Lung (tissue), 11 donors: ENCODE measurements at regions not wholly inside any gene's neighbourhood (a gene's known extent, or its start where the extent isn't known, plus 50 kb on each side); places are given as distances from the start of the nearest gene placed in this dataset.
A peak's percentile ranks its signal among the peaks of the same experiment; 100 is the strongest.

Experiments used
- ATAC-seq: fragments of 200-7000 bp; cut with Tn5 transposase; one replicate; pipeline ENCODE4 v1.9.1; 2020; ENCODE audit warnings: moderate number of reproducible peaks; ENCODE audit not compliant: insufficient read depth, low FRiP score
- DNase-seq, 3 donors: peaks; one replicate each; pipeline ENCODE4 v3.0.0-alpha.2; 2013 to 2017
- H3K27ac ChIP-seq, 2 donors: one replicate each; pipeline ENCODE4 v1.5.1; 2013; ENCODE audit warnings: mild to moderate bottlenecking in 2 of 2, moderate library complexity in 2 of 2, control low read depth in 1 of 2, inconsistent platforms in 1 of 2, low read depth in 1 of 2, low read length in 1 of 2
- H3K27me3 ChIP-seq, 3 donors: one replicate each; pipeline ENCODE4 v1.5.1; 2013; ENCODE audit warnings: low read length in 2 of 3; ENCODE audit not compliant: control insufficient read depth in 3 of 3, insufficient read depth in 3 of 3
- H3K36me3 ChIP-seq, 4 donors: one replicate each; pipeline ENCODE4 v1.5.1; 2013; ENCODE audit warnings: low read length in 4 of 4, mild to moderate bottlenecking in 1 of 4, moderate library complexity in 1 of 4; ENCODE audit not compliant: control insufficient read depth in 4 of 4, insufficient read depth in 4 of 4
- H3K4me1 ChIP-seq, 5 donors: one replicate each; pipeline ENCODE4 v1.5.1; 2013; ENCODE audit warnings: low read length in 5 of 5, mild to moderate bottlenecking in 2 of 5, moderate library complexity in 1 of 5; ENCODE audit not compliant: control insufficient read depth in 5 of 5, insufficient read depth in 5 of 5
- H3K4me3 ChIP-seq: one replicate; pipeline ENCODE4 v1.5.1; 2013; ENCODE audit warnings: mild to moderate bottlenecking, control low read depth, moderate library complexity
- H3K9ac ChIP-seq, 2 donors: one replicate each; pipeline ENCODE4 v1.5.1; 2013; ENCODE audit warnings: low read length in 2 of 2, control low read depth in 1 of 2; ENCODE audit not compliant: insufficient read depth in 1 of 2
- H3K9me3 ChIP-seq, 4 donors: one replicate each; pipeline ENCODE4 v1.5.1; 2013; ENCODE audit warnings: low read length in 3 of 4, mild to moderate bottlenecking in 1 of 4, moderate library complexity in 1 of 4; ENCODE audit not compliant: control insufficient read depth in 4 of 4, insufficient read depth in 3 of 4
- CTCF ChIP-seq: IDR thresholded peaks from 2 replicates; pipeline ENCODE4 v1.5.1; 2012; ENCODE audit warnings: mild to moderate bottlenecking; ENCODE audit errors: control extremely low read depth, extremely low read depth
- WGBS, 2 donors: extraction: QIAGEN DNeasy Blood & Tissue Kit; methylation state at CpG; one replicate each; pipeline ENCODE4 v1.1.7; 2013; 5-methylcytosine and 5-hydroxymethylcytosine counted together
- donor health status: control.
- donor health status: control.
- donor health status: Bipolar disorder and iron deficiency.
- donor health status: healthy.
- donor health status: DM: yes; HTN: yes; CAD: no.

- H3K4me1 ChIP-seq: peaks cover 0 to 1% (median 0%) of the 10 kb centered on the region in 5 donors
- no peak overlapping the region for H3K27ac ChIP-seq
- ATAC-seq: peak; percentile 34
- no peaks in the 10 kb centered on the region for H3K36me3 ChIP-seq
- H3K9me3 ChIP-seq: peaks cover 0 to 2% (median 0%) of the 10 kb centered on the region in 4 donors
- no peak overlapping the region for H3K4me3 ChIP-seq
- no peak overlapping the region for H3K9ac ChIP-seq
- WGBS, 2 donors: 28 to 33% methylated on average over 3 of the region's 3 CpGs
- no peaks in the 10 kb centered on the region for H3K27me3 ChIP-seq
- TF ChIP-seq CTCF: no peak
- peak; percentile 63 to 81 (median 78) for DNase-seq
Measured at GRCh38 chr1:91148641-91149069, 126.8 kb upstream of the ZNF644 start.

GRCh38 chr1:91141858-91142257 is 120.0 kb upstream of the ZNF644 start:
- Histone ChIP-seq H3K4me3 (no peak overlapping the region), H3K9ac (no peak overlapping the region), H3K27me3 (no peaks in the 10 kb centered on the region), H3K9me3 (peaks cover 0 to 2% (median 0%) of the 10 kb centered on the region in 4 donors), H3K27ac (no peak overlapping the region), H3K4me1 (no peaks in the 10 kb centered on the region), H3K36me3 (no peaks in the 10 kb centered on the region)
- ATAC-seq: no peak
- 62 to 64% methylated on average over 3 of the region's 3 CpGs for WGBS, 2 donors
- no peak for TF ChIP-seq CTCF
- DNase-seq: no peak

GRCh38 chr1:91138959-91139358 is 117.1 kb upstream of the ZNF644 start:
- no peak overlapping the region for H3K4me3 ChIP-seq
- DNase-seq (no peak), ATAC-seq (no peak)
- no peaks in the 10 kb centered on the region for H3K9me3 ChIP-seq
- no peaks in the 10 kb centered on the region for H3K4me1 ChIP-seq
- no peak overlapping the region for H3K9ac ChIP-seq
- no peak overlapping the region for H3K27ac ChIP-seq
- H3K27me3 ChIP-seq: no peaks in the 10 kb centered on the region
- no peaks in the 10 kb centered on the region for H3K36me3 ChIP-seq
- no peak for TF ChIP-seq CTCF
- WGBS, 2 donors: 46 to 52% methylated on average over 3 of the region's 3 CpGs

GRCh38 chr1:91137173-91137852 is 115.5 kb upstream of the ZNF644 start:
- no peak for TF ChIP-seq CTCF
- no peak overlapping the region for H3K4me3 ChIP-seq
- ATAC-seq (no peak), DNase-seq (no peak)
- H3K4me1 ChIP-seq: no peaks in the 10 kb centered on the region
- 90 to 100% methylated on average over 1 of the region's 1 CpG for WGBS, 2 donors
- no peaks in the 10 kb centered on the region for H3K27me3 ChIP-seq
- H3K27ac ChIP-seq: no peak overlapping the region
- H3K9me3 ChIP-seq: no peaks in the 10 kb centered on the region
- H3K9ac ChIP-seq: no peak overlapping the region
- H3K36me3 ChIP-seq: no peaks in the 10 kb centered on the region
